ENCODE measurements at regions not wholly inside any gene's neighbourhood (a gene's known extent, or its start where the extent isn't known, plus 50 kb on each side); places are given as distances from the start of the nearest gene placed in this dataset.

DNA sequence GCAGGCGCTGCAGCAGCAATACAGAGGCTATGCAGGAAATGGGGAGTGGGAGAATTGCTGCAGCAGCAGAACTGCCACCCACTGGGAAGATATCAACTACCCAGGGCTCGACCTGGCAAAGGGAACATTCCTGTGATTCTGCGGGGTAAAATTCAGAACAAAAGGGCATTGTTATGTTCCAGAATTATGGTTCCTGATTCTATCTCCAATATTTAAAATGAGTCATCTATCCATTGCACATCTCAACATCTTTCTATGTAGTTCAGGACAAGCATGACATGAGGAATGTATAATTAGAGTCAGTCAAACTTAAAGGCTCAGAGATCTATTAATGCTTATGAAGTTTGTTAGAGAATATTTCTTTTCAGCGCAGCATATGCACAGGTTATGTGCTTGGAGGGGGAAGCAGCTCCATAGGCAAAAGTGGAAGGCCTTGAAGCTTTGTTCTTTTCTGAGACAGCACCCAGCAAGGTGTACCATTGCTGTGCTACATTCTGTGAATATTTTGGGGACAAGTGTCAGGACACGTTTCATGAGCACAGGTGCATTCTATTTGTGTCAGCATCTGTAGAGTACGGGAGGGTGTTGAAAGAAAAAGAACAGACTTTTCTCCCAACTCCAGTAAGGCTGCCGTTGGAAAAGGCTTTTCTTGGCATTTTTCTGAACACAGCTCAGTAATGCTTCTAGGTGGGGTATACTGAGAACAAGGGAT, 395.6 kb upstream of the MPDZ start:
- intact Hi-C loops (cut with DNase I; ENCODE audit: low total_unique reads) = no loop called here
- no peaks in the 10 kb centered on the region for H3K9me3 ChIP-seq
- no peaks in the 10 kb centered on the region for H3K27me3 ChIP-seq
- no peak for DNase-seq
- no peaks in the 10 kb centered on the region for H3K4me1 ChIP-seq
- H3K27ac ChIP-seq = no peak overlapping the region
- no peak for TF ChIP-seq POLR2A (IDR thresholded peaks at IDR 0.05)
- TF ChIP-seq, protein P1, sequence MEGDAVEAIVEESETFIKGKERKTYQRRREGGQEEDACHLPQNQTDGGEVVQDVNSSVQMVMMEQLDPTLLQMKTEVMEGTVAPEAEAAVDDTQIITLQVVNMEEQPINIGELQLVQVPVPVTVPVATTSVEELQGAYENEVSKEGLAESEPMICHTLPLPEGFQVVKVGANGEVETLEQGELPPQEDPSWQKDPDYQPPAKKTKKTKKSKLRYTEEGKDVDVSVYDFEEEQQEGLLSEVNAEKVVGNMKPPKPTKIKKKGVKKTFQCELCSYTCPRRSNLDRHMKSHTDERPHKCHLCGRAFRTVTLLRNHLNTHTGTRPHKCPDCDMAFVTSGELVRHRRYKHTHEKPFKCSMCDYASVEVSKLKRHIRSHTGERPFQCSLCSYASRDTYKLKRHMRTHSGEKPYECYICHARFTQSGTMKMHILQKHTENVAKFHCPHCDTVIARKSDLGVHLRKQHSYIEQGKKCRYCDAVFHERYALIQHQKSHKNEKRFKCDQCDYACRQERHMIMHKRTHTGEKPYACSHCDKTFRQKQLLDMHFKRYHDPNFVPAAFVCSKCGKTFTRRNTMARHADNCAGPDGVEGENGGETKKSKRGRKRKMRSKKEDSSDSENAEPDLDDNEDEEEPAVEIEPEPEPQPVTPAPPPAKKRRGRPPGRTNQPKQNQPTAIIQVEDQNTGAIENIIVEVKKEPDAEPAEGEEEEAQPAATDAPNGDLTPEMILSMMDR (IDR thresholded peaks at IDR 0.05) = no peak
- H3K4me3 ChIP-seq = no peak overlapping the region
- H3K36me3 ChIP-seq = no peaks in the 10 kb centered on the region

DNA sequence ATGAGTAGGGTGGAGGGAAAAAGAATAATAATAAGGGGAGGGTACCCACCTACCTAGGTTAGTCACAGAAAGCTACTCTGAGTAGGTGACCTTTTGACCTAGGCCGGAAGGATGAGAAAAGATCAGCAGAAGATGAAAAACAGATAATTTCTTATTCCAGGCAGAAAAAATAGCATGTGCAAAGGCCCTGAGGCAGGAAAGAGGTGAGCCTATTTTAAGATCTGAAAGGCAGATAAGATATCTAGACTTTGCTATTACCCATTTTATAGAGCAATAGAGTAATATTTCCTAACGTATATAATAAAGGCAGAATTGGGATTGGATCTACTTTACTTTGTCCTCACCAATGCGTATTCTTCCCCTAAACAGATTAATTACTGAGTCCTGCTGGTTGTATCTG, 393.9 kb upstream of the MPDZ start:
- no peak for DNase-seq
- TF ChIP-seq, protein P1 (IDR thresholded peaks at IDR 0.05) = no peak
- TF ChIP-seq POLR2A (IDR thresholded peaks at IDR 0.05) = no peak
- Histone ChIP-seq H3K4me1 (no peaks in the 10 kb centered on the region), H3K27me3 (no peaks in the 10 kb centered on the region), H3K4me3 (no peak overlapping the region), H3K36me3 (no peaks in the 10 kb centered on the region), H3K27ac (no peak overlapping the region), H3K9me3 (no peaks in the 10 kb centered on the region)
- intact Hi-C loops (cut with DNase I; ENCODE audit: low total_unique reads) = no loop called here

DNA sequence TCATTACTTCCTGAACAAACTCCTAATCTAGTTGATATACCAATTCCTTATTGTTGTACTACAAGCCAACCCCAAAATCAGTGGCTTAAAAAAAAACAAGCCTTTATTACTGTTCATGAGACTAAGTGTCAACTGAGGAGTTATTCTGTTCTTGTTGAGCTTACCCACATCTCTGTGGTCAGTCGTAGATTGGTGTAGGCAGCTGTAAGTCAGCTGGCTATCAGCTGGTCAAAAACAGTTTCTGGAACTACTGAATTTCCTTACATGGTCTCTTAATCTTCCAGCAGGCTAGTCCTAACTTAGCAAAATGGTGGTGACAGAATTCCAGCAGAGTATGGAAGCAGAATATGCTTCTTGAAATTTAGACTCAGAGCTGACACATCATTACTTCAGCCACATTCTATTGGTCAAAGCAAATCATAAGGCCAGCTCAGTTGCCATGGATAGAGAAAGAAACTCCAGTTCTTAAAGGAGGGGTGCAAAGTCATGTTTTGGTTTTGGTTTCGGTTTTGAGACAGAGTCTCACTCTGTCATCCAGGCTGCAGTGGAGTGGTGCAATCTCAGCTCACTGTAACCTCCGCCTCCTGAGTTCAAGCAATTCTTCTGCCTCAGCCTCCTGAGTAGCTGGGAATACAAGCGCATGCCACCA, 386.1 kb upstream of the MPDZ start:
- H3K36me3 ChIP-seq = no peaks in the 10 kb centered on the region
- no peak overlapping the region for H3K4me3 ChIP-seq
- H3K9me3 ChIP-seq = no peaks in the 10 kb centered on the region
- intact Hi-C loops (cut with DNase I; ENCODE audit: low total_unique reads) = no loop called here
- TF ChIP-seq, protein P1 (IDR thresholded peaks at IDR 0.05) = no peak
- no peak for TF ChIP-seq POLR2A (IDR thresholded peaks at IDR 0.05)
- DNase-seq = no peak
- no peaks in the 10 kb centered on the region for H3K27me3 ChIP-seq
- H3K4me1 ChIP-seq = no peaks in the 10 kb centered on the region
- H3K27ac ChIP-seq = no peak overlapping the region

DNA sequence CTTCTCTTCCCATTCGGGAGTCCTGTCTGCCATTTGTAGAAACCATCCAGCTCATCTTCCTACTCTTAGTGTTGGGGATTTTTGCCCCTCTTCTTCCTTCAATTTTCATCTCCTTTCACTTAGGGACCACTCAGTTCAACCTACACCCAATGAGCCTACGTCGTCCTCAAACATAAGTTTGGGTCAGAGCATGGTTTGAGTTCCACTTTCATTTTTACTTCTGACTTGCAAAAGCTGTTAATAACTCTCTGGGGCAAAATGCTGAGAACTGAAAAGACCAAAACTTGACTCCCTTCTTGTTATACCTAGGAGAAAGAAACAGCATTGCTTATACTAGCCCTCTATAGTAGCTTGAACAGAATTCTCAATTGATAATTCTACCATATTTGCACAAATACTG, 381.5 kb upstream of the MPDZ start:
- Histone ChIP-seq H3K4me1 (no peaks in the 10 kb centered on the region), H3K27me3 (no peaks in the 10 kb centered on the region), H3K4me3 (no peak overlapping the region), H3K9me3 (no peaks in the 10 kb centered on the region), H3K36me3 (no peaks in the 10 kb centered on the region), H3K27ac (no peak overlapping the region)
- TF ChIP-seq POLR2A (IDR thresholded peaks at IDR 0.05) = no peak
- TF ChIP-seq, protein P1 (IDR thresholded peaks at IDR 0.05) = no peak
- DNase-seq = no peak
- intact Hi-C loops (cut with DNase I; ENCODE audit: low total_unique reads) = no loop called here

DNA sequence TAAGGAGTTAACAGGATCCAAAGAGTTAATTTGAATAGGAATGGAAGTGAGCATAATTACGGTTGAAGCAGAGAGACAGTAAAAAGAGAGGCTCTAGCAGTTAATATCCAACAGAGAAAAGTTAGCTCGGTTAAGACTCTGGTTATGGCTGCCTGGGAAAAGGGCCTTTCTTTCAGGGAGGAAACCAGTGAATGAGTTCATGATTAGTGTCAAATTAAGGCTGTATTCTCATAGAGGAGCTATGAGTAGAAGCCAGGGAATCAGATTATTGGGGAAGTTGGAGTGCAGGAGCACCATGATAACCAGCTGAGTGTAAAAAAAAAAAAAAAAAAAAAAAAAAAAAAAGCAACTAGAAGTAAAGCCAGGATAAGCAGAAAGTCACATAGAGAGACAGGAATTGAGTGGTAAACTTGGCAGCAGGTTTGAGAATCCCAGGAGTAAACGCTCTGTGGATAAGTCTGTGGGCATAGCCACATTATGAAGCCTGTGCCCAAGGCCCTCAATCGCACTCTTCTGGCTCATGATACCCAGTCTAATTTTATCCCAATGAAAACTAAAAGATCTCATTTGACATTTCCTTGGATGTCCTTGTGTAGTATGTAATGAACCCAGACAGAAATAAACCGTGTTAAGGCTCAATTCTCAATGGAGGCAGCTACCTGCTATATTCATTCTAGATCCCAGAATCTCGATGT, 372.6 kb upstream of the MPDZ start:
- intact Hi-C loops (cut with DNase I; ENCODE audit: low total_unique reads) = no loop called here
- H3K27me3 ChIP-seq = no peaks in the 10 kb centered on the region
- no peak overlapping the region for H3K4me3 ChIP-seq
- H3K27ac ChIP-seq = no peak overlapping the region
- no peak for DNase-seq
- H3K36me3 ChIP-seq = no peaks in the 10 kb centered on the region
- H3K9me3 ChIP-seq = peaks cover 0 to 5% of the 10 kb centered on the region in 2 donors
- H3K4me1 ChIP-seq = no peaks in the 10 kb centered on the region
- TF ChIP-seq POLR2A (IDR thresholded peaks at IDR 0.05) = no peak
- TF ChIP-seq, protein P1 (IDR thresholded peaks at IDR 0.05) = no peak

Data from uterus (tissue), 3 donors.